ENCODE measurements at regions not wholly inside any gene's neighbourhood (a gene's known extent, or its start where the extent isn't known, plus 50 kb on each side); places are given as distances from the start of the nearest gene placed in this dataset.
"Not testable (repeated sequence)": the region's sequence is repeated elsewhere in the genome, so short reads cannot be mapped to it uniquely, and the experiment has no call there.

GRCh38 chr4:189869236-189869635, 71.4 kb upstream of the FRG1 start:
- H3K9ac ChIP-seq (ENCODE audit: low read length) = no peak overlapping the region
- no peak overlapping the region for H3K4me2 ChIP-seq (ENCODE audit: low read length)
- DNase-seq (no peak), ATAC-seq (no peak)
- ChIA-PET CTCF (no interaction called here), POLR2A (ENCODE audit: unreplicated experiment) (no interaction called here)
- no peaks in the 10 kb centered on the region for H3K4me1 ChIP-seq (ENCODE audit: insufficient read depth, low read length)
- no peaks in the 10 kb centered on the region for H3F3A ChIP-seq (ENCODE audit: low read length, unreplicated experiment)
- no peak overlapping the region for H3K4me3 ChIP-seq (ENCODE audit: low read length)
- no TSS peak for BruUV-seq (replicated peaks)
- no peak for TF ChIP-seq EZH2phosphoT487 (IDR thresholded peaks at IDR 0.05; ENCODE audit: borderline replicate concordance, low read length)
- no peak for TF ChIP-seq EZH2 (IDR thresholded peaks at IDR 0.05; ENCODE audit: low read length, unreplicated experiment)
- TF ChIP-seq CTCF (conservative IDR thresholded peaks at IDR 0.05; ENCODE audit: low read depth, low read length) = no peak
- no peaks in the 10 kb centered on the region for H3K9me2 ChIP-seq (replicated peaks; ENCODE audit: low read length)
- no peaks in the 10 kb centered on the region for H3K36me3 ChIP-seq (ENCODE audit: low read depth, low read length)
- no peak overlapping the region for H3K27ac ChIP-seq (ENCODE audit: low read length)
- H3K27me3 ChIP-seq (ENCODE audit: low read length) = no peaks in the 10 kb centered on the region
- H4K20me1 ChIP-seq (ENCODE audit: low read length) = no peaks in the 10 kb centered on the region
- intact Hi-C loops (cut with micrococcal nuclease) = no loop called here
- H2AFZ ChIP-seq (ENCODE audit: low read length) = no peak overlapping the region
- no peaks in the 10 kb centered on the region for H3K9me3 ChIP-seq (ENCODE audit: low read length)
- H3K79me2 ChIP-seq (ENCODE audit: low read length) = no peaks in the 10 kb centered on the region

GRCh38 chr4:189870511-189871234, 70.0 kb upstream of the FRG1 start:
- no peak overlapping the region for H2AFZ ChIP-seq (ENCODE audit: low read length)
- H3K9me2 ChIP-seq (replicated peaks; ENCODE audit: low read length) = no peaks in the 10 kb centered on the region
- intact Hi-C loops (cut with micrococcal nuclease) = no loop called here
- no peak overlapping the region for H3K4me2 ChIP-seq (ENCODE audit: low read length)
- H3K79me2 ChIP-seq (ENCODE audit: low read length) = no peaks in the 10 kb centered on the region
- no peaks in the 10 kb centered on the region for H3K4me1 ChIP-seq (ENCODE audit: insufficient read depth, low read length)
- TF ChIP-seq EZH2 (IDR thresholded peaks at IDR 0.05; ENCODE audit: low read length, unreplicated experiment) (no peak), CTCF (conservative IDR thresholded peaks at IDR 0.05; ENCODE audit: low read depth, low read length) (no peak), EZH2phosphoT487 (IDR thresholded peaks at IDR 0.05; ENCODE audit: borderline replicate concordance, low read length) (no peak)
- POLR2A ChIA-PET (ENCODE audit: unreplicated experiment) = no interaction called here
- DNase-seq (no peak), ATAC-seq (no peak)
- no peaks in the 10 kb centered on the region for H3F3A ChIP-seq (ENCODE audit: low read length, unreplicated experiment)
- CTCF ChIA-PET = no interaction called here
- H3K27ac ChIP-seq (ENCODE audit: low read length) = no peak overlapping the region
- H3K4me3 ChIP-seq (ENCODE audit: low read length) = no peak overlapping the region
- H4K20me1 ChIP-seq (ENCODE audit: low read length) = no peaks in the 10 kb centered on the region
- no peaks in the 10 kb centered on the region for H3K36me3 ChIP-seq (ENCODE audit: low read depth, low read length)
- no peak overlapping the region for H3K9ac ChIP-seq (ENCODE audit: low read length)
- BruUV-seq (replicated peaks) = no TSS peak
- H3K9me3 ChIP-seq (ENCODE audit: low read length) = no peaks in the 10 kb centered on the region
- no peaks in the 10 kb centered on the region for H3K27me3 ChIP-seq (ENCODE audit: low read length)

GRCh38 chr4:189874591-189874990, 66.1 kb upstream of the FRG1 start:
- TF ChIP-seq EZH2 (IDR thresholded peaks at IDR 0.05; ENCODE audit: low read length, unreplicated experiment) (no peak), CTCF (conservative IDR thresholded peaks at IDR 0.05; ENCODE audit: low read depth, low read length) (no peak), EZH2phosphoT487 (IDR thresholded peaks at IDR 0.05; ENCODE audit: borderline replicate concordance, low read length) (no peak)
- no peak for ATAC-seq
- no peaks in the 10 kb centered on the region for H3K36me3 ChIP-seq (ENCODE audit: low read depth, low read length)
- no peaks in the 10 kb centered on the region for H3F3A ChIP-seq (ENCODE audit: low read length, unreplicated experiment)
- no TSS peak for BruUV-seq (replicated peaks)
- intact Hi-C loops (cut with micrococcal nuclease) = no loop called here
- no peaks in the 10 kb centered on the region for H3K27me3 ChIP-seq (ENCODE audit: low read length)
- no peak overlapping the region for H3K9ac ChIP-seq (ENCODE audit: low read length)
- POLR2A ChIA-PET (ENCODE audit: unreplicated experiment) = no interaction called here
- H3K27ac ChIP-seq (ENCODE audit: low read length) = no peak overlapping the region
- H2AFZ ChIP-seq (ENCODE audit: low read length) = no peak overlapping the region
- H3K4me2 ChIP-seq (ENCODE audit: low read length) = no peak overlapping the region
- DNase-seq = no peak
- CTCF ChIA-PET = no interaction called here
- H3K9me3 ChIP-seq (ENCODE audit: low read length) = no peaks in the 10 kb centered on the region
- no peaks in the 10 kb centered on the region for H3K9me2 ChIP-seq (replicated peaks; ENCODE audit: low read length)
- H3K4me1 ChIP-seq (ENCODE audit: insufficient read depth, low read length) = no peaks in the 10 kb centered on the region
- no peaks in the 10 kb centered on the region for H4K20me1 ChIP-seq (ENCODE audit: low read length)
- no peak overlapping the region for H3K4me3 ChIP-seq (ENCODE audit: low read length)
- H3K79me2 ChIP-seq (ENCODE audit: low read length) = no peaks in the 10 kb centered on the region

- H3K9ac ChIP-seq (ENCODE audit: low read length); DNase-seq; H3K4me1 ChIP-seq (ENCODE audit: insufficient read depth, low read length); CTCF ChIA-PET; H3K79me2 ChIP-seq (ENCODE audit: low read length); intact Hi-C loops (cut with micrococcal nuclease); H3K9me2 ChIP-seq (replicated peaks; ENCODE audit: low read length); ATAC-seq; H3K4me3 ChIP-seq (ENCODE audit: low read length); H2AFZ ChIP-seq (ENCODE audit: low read length); H3K4me2 ChIP-seq (ENCODE audit: low read length); H3F3A ChIP-seq (ENCODE audit: low read length, unreplicated experiment); POLR2A ChIA-PET (ENCODE audit: unreplicated experiment); H4K20me1 ChIP-seq (ENCODE audit: low read length); BruUV-seq (replicated peaks); H3K9me3 ChIP-seq (ENCODE audit: low read length); H3K36me3 ChIP-seq (ENCODE audit: low read depth, low read length); H3K27me3 ChIP-seq (ENCODE audit: low read length); H3K27ac ChIP-seq (ENCODE audit: low read length): not testable (repeated sequence)
Observed at GRCh38 chr4:189881190-189881589, 59.5 kb upstream of the FRG1 start.

Data from PC-3 (cell line).